ENCODE measurements at regions not wholly inside any gene's neighbourhood (a gene's known extent, or its start where the extent isn't known, plus 50 kb on each side); places are given as distances from the start of the nearest gene placed in this dataset.
"Not testable (repeated sequence)": the region's sequence is repeated elsewhere in the genome, so short reads cannot be mapped to it uniquely, and the experiment has no call there.

DNA sequence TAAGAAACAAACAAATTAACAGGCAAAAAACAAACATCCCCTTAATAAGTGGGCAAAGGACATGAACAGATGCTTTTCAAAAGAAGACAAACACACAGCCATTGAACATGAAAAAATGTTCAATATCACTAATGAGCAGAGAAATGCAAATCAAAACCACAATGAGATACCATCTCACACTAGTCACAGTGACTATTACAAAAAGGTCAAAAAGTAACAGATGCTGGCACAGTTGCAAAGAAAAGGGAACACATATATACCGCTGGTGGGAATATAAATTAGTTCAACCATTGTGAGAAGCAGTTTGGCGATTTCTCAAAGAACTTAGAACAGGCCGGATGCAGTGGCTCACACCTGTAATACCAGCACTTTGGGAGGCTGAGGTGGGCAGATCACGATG lies 146.1 kb upstream of the NEIL3 start:
- H3K27me3 Mint-ChIP-seq = no peaks in the 10 kb centered on the region
- no peaks in the 10 kb centered on the region for H3K9me3 Mint-ChIP-seq

DNA sequence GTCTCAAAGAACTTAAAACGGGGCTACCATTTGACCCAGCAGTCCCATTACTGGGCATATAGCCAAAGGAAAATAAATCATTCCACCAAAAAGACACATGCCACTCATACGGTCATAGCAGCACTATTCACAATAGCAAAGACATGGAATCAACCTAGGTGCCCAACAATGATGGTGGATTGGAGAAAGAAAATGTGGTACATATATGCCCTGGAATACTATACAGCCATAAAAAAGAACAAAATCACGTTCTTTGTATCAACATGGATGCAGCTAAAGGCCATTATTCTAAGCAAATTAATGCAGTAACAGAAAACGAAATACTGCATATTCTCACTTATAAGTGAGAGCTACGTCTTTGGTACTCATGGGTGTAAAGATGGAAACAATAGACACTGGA lies 138.1 kb upstream of the NEIL3 start:
- Mint-ChIP-seq H3K27ac (no peak overlapping the region), H3K27me3 (no peaks in the 10 kb centered on the region), H3K36me3 (ENCODE audit: low read depth) (no peaks in the 10 kb centered on the region), H3K4me1 (no peaks in the 10 kb centered on the region), H3K9me3 (peaks cover 4% of the 10 kb centered on the region), H3K4me3 (no peak overlapping the region)
- DNase-seq (no peak), ATAC-seq (no peak)

More for the DNA sequence above, 146.1 kb upstream of the NEIL3 start:
- ATAC-seq (no peak), DNase-seq (no peak)
- Mint-ChIP-seq H3K4me1 (no peaks in the 10 kb centered on the region), H3K36me3 (ENCODE audit: low read depth) (no peaks in the 10 kb centered on the region), H3K27ac (no peak overlapping the region), H3K4me3 (no peak overlapping the region)

GRCh38 chr4:177175473-177175872 lies 134.2 kb upstream of the NEIL3 start:
- Mint-ChIP-seq H3K27me3 (no peaks in the 10 kb centered on the region), H3K4me3 (no peak overlapping the region), H3K27ac (no peak overlapping the region), H3K4me1 (no peaks in the 10 kb centered on the region), H3K9me3 (no peaks in the 10 kb centered on the region), H3K36me3 (ENCODE audit: low read depth) (no peaks in the 10 kb centered on the region)
- DNase-seq = no peak
- ATAC-seq = no peak

DNA sequence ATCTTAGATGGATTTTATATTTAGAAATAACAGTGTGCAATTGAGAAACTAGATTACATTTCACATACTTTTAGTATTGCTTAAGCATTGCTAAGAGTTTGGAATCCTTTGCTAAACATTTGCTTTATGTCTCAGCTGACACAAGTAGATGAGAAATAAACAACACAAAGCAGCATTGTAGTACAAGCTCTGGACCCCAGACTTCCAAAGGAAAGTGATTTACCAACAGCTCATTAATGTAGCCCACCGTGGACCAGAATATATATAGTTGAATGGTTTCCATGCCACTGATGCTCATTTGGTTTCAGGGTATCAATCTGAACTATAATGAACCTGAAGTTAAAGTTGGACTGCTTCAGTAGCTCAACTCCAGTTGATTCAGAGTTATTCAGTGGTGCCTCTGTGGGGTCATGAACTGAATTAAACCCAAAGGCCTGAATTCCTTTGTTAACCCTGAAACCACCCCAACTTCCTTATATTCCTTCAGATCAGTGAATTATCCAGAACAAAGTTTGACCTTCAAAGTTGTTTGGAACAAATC lies 132.1 kb upstream of the NEIL3 start:
- H3K9me3 Mint-ChIP-seq = no peaks in the 10 kb centered on the region
- H3K4me1 Mint-ChIP-seq = no peaks in the 10 kb centered on the region
- H3K27ac Mint-ChIP-seq = no peak overlapping the region
- ATAC-seq (no peak), DNase-seq (no peak)
- H3K36me3 Mint-ChIP-seq (ENCODE audit: low read depth) = no peaks in the 10 kb centered on the region
- no peaks in the 10 kb centered on the region for H3K27me3 Mint-ChIP-seq
- no peak overlapping the region for H3K4me3 Mint-ChIP-seq

DNA sequence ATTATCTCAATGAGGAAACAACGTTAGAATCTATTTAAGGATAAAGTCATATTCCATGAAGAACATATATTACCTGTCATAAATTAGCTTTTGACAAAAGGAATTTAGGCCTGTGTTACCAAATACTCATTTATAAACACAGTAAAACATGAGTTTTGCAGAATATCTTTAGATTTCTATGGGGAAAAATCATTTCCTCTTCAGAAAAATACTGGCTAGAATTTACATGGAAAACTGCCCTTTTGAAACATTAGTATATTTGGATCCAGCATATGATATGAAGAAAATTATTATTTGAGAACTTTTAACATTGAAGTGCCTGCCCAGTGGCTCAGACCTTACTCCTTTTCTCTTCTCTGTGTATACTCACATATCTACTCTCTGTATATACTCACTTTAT lies 131.4 kb upstream of the NEIL3 start:
- no peak for ATAC-seq
- Mint-ChIP-seq H3K4me1 (no peaks in the 10 kb centered on the region), H3K4me3 (no peak overlapping the region), H3K27ac (no peak overlapping the region), H3K36me3 (ENCODE audit: low read depth) (no peaks in the 10 kb centered on the region), H3K9me3 (no peaks in the 10 kb centered on the region), H3K27me3 (no peaks in the 10 kb centered on the region)
- no peak for DNase-seq

DNA sequence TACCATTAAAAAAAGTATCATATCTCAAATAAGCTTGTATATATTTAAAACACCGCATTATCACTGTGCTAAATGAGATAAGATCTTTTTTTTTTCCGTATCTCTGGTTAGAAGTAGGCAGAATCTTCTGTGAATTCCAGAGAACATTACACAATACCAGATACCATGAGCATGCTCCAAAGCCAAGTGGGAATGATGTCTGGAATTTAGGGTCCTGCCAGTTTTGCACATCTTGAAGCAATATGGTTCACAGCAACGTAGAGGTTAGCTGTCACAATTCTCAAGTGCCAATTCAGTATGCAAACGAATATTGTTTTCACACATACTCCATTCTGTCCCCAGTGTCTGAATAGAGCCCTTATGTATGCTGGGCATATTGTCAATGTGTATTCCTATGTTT lies 127.5 kb upstream of the NEIL3 start:
- ATAC-seq = no peak
- DNase-seq = no peak
- Mint-ChIP-seq H3K4me3 (no peak overlapping the region), H3K4me1 (no peaks in the 10 kb centered on the region), H3K9me3 (no peaks in the 10 kb centered on the region), H3K36me3 (ENCODE audit: low read depth) (no peaks in the 10 kb centered on the region), H3K27ac (no peak overlapping the region), H3K27me3 (no peaks in the 10 kb centered on the region)

DNA sequence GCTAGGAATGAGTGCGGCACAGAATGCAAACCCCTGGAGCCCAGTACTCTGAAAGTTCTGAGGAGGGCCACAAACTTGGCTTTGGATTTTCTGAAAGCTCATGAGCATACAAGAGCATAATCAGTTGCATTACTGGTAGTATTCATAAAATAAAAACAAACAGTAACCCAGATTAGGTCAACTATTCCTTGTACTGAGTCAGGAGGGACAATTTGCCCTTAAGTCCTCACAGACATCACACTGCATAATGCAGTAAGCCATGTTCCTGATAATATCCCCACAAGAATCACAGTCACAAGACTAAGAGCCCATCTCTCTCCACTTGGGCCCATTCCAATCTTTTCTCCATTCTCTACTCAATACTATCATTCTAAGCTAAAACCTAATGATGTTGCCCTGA lies 126.9 kb upstream of the NEIL3 start:
- no peak overlapping the region for H3K27ac Mint-ChIP-seq
- ATAC-seq (no peak), DNase-seq (no peak)
- H3K27me3 Mint-ChIP-seq = no peaks in the 10 kb centered on the region
- H3K36me3 Mint-ChIP-seq (ENCODE audit: low read depth) = no peaks in the 10 kb centered on the region
- no peak overlapping the region for H3K4me3 Mint-ChIP-seq
- no peaks in the 10 kb centered on the region for H3K4me1 Mint-ChIP-seq
- H3K9me3 Mint-ChIP-seq = no peaks in the 10 kb centered on the region

DNA sequence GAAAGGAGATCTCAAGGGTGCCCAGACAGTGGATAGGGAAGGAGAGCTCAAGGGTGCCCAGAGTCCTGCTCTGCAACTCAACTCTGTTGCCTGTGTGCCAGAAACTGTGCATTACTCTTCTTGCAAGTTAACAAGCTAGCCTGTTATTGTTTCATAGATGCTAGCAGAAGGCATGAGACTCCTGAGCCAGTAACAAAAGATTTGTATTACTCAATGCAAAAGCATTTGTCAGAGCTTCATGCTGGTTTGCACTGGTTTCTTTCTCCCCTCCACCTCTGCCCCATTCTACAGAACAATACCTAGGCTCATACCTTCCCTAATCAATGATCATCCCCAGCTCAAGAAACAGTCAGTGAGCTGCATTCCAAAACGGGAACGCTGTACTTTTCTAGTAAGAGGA lies 124.5 kb upstream of the NEIL3 start:
- no peaks in the 10 kb centered on the region for H3K27me3 Mint-ChIP-seq
- no peak overlapping the region for H3K27ac Mint-ChIP-seq
- no peak overlapping the region for H3K4me3 Mint-ChIP-seq
- H3K9me3 Mint-ChIP-seq = no peaks in the 10 kb centered on the region
- DNase-seq = no peak
- H3K4me1 Mint-ChIP-seq = no peaks in the 10 kb centered on the region
- no peaks in the 10 kb centered on the region for H3K36me3 Mint-ChIP-seq (ENCODE audit: low read depth)
- no peak for ATAC-seq

- H3K27me3 Mint-ChIP-seq = no peaks in the 10 kb centered on the region
- no peaks in the 10 kb centered on the region for H3K9me3 Mint-ChIP-seq
- ATAC-seq (peak; percentile 40), DNase-seq (no peak)
- no peaks in the 10 kb centered on the region for H3K36me3 Mint-ChIP-seq (ENCODE audit: low read depth)
- H3K4me1 Mint-ChIP-seq = no peaks in the 10 kb centered on the region
- no peak overlapping the region for H3K4me3 Mint-ChIP-seq
- no peak overlapping the region for H3K27ac Mint-ChIP-seq
These were observed 124.1 kb upstream of the NEIL3 start for GRCh38 chr4:177185579-177185978.

DNA sequence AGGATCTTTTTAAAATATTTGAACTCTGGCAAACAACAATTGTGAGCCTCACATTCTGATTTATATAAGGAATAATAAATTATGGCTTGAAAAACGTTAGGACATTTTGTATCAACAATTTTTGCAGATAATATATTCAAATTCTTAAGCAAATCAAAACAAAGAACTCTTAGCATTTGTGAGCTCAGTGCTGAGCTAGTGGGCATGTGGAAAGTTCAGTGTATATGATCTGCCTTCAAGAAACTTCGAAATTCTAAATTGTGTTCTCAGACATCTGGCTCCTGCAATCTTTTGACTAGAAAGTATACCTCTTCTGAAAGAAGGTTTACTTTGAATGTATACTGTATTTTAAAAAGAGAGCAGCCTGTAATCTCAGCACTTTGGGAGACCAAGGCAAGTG lies 122.3 kb upstream of the NEIL3 start:
- DNase-seq = no peak
- Mint-ChIP-seq H3K4me1 (no peaks in the 10 kb centered on the region), H3K27ac (no peak overlapping the region), H3K27me3 (no peaks in the 10 kb centered on the region), H3K4me3 (no peak overlapping the region), H3K36me3 (ENCODE audit: low read depth) (no peaks in the 10 kb centered on the region), H3K9me3 (no peaks in the 10 kb centered on the region)
- no peak for ATAC-seq

GRCh38 chr4:177190995-177191580 lies 118.6 kb upstream of the NEIL3 start:
- Mint-ChIP-seq H3K36me3 (ENCODE audit: low read depth) (no peaks in the 10 kb centered on the region), H3K9me3 (no peaks in the 10 kb centered on the region), H3K4me1 (no peaks in the 10 kb centered on the region), H3K27me3 (no peaks in the 10 kb centered on the region), H3K4me3 (no peak overlapping the region), H3K27ac (no peak overlapping the region)
- ATAC-seq (no peak), DNase-seq (no peak)

GRCh38 chr4:177191586-177191985 lies 118.1 kb upstream of the NEIL3 start:
- no peak overlapping the region for H3K27ac Mint-ChIP-seq
- H3K4me1 Mint-ChIP-seq = no peaks in the 10 kb centered on the region
- H3K27me3 Mint-ChIP-seq = no peaks in the 10 kb centered on the region
- H3K4me3 Mint-ChIP-seq = no peak overlapping the region
- peaks cover under 1% of the 10 kb centered on the region for H3K9me3 Mint-ChIP-seq
- no peak for DNase-seq
- no peaks in the 10 kb centered on the region for H3K36me3 Mint-ChIP-seq (ENCODE audit: low read depth)
- no peak for ATAC-seq

DNA sequence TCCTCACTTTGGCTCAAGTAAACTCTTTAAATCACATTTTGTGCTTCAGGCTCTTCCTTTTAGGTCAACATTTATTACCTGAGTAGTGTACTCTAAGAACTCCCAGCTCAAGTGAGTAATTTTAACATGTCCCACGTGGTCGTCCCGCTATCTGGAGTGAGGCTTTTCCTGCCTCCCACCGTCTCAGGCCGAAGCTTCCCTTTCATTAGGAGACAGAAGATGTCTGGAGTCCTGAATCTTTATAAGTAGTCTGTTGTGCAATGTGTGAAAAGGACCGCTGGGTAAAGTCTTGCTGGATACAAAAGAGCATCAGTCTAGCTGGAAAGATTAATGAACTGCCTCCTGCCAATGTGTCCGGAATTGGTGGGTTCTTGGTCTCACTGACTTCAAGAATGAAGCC lies 117.7 kb upstream of the NEIL3 start:
- no peaks in the 10 kb centered on the region for H3K27me3 Mint-ChIP-seq
- no peaks in the 10 kb centered on the region for H3K4me1 Mint-ChIP-seq
- H3K4me3 Mint-ChIP-seq = no peak overlapping the region
- no peak for ATAC-seq
- no peaks in the 10 kb centered on the region for H3K36me3 Mint-ChIP-seq (ENCODE audit: low read depth)
- H3K27ac Mint-ChIP-seq = no peak overlapping the region
- DNase-seq = no peak
- H3K9me3 Mint-ChIP-seq = peaks cover 5% of the 10 kb centered on the region

DNA sequence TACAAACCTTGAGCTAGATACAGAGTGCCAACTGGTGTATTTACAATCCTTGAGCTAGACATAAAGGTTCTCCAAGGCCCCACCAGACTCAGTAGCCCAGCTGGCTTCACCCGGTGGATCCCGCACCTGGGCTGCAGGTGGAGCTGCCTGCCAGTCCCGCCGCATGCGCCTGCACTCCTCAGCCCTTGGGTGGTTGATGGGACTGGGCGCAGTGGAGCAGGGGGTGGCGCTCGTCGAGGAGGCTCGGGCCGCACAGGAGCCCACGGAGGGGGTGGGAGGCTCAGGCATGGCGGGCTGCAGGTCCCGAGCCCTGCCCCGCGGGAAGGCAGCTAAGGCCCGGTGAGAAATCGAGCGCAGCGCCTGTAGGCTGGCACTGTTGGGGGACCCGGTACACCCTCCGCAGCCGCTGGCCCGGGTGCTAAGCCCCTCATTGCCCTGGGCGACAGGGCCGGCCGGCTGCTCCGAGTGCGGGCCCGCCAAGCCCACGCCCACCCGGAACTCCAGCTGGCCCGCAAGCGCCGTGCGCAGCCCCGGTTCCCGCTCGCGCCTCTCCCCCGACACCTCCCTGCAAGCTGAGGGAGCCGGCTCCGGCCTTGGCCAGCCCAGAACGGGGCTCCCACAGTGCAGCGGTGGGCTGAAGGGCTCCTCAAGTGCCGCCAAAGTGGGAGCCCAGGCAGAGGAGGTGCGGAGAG lies 116.5 kb upstream of the NEIL3 start:
- H3K9me3 Mint-ChIP-seq; H3K4me1 Mint-ChIP-seq; H3K4me3 Mint-ChIP-seq; DNase-seq; H3K27ac Mint-ChIP-seq; H3K27me3 Mint-ChIP-seq; ATAC-seq; H3K36me3 Mint-ChIP-seq (ENCODE audit: low read depth): not testable (repeated sequence)

- Mint-ChIP-seq H3K27ac (no peak overlapping the region), H3K4me3 (no peak overlapping the region), H3K27me3 (no peaks in the 10 kb centered on the region), H3K9me3 (peaks cover 8% of the 10 kb centered on the region), H3K36me3 (ENCODE audit: low read depth) (no peaks in the 10 kb centered on the region), H3K4me1 (no peaks in the 10 kb centered on the region)
- ATAC-seq = no peak
- no peak for DNase-seq
These were observed 114.8 kb upstream of the NEIL3 start for GRCh38 chr4:177194906-177195305.
